ENCODE measurements at regions not wholly inside any gene's neighbourhood (a gene's known extent, or its start where the extent isn't known, plus 50 kb on each side); places are given as distances from the start of the nearest gene placed in this dataset.

GRCh38 chr12:94841904-94842610, 161.4 kb downstream of the NDUFA12 start:
- H3K4me1 Mint-ChIP-seq = peaks cover 5% of the 10 kb centered on the region
- TF ChIP-seq CTCF (IDR thresholded peaks at IDR 0.05) = no peak
- H3K27ac ChIP-seq (ENCODE audit: low read depth in 1 of 2, low read length in 2 of 2) = no peak overlapping the region
- intact Hi-C loops (cut with micrococcal nuclease) = no loop called here
- H3K9ac ChIP-seq (ENCODE audit: insufficient read depth, low read length, poor library complexity, severe bottlenecking) = no peak overlapping the region
- no peaks in the 10 kb centered on the region for H3K79me2 ChIP-seq (ENCODE audit: insufficient read depth, low read length)
- H3K27me3 Mint-ChIP-seq (ENCODE audit: low read depth in 3 of 3) = peaks cover 0 to 16% (median 4%) of the 10 kb centered on the region in 3 donors
- no peak overlapping the region for H3K4me3 Mint-ChIP-seq
- H3K27me3 ChIP-seq (ENCODE audit: control insufficient read depth in 2 of 2, insufficient read depth in 2 of 2, low read length in 2 of 2) = no peaks in the 10 kb centered on the region
- DNase-seq = no peak
- peaks cover 0 to 5% (median 3%) of the 10 kb centered on the region in 7 donors for H3K9me3 Mint-ChIP-seq
- H2AFZ ChIP-seq (ENCODE audit: insufficient read depth, low read depth, low read length, poor library complexity, severe bottlenecking) = no peak overlapping the region
- H4K20me1 ChIP-seq (ENCODE audit: insufficient read depth, low read length) = no peaks in the 10 kb centered on the region
- H3K4me3 ChIP-seq (replicated peaks in 1 of 3; ENCODE audit: low read depth in 2 of 3, low read length in 3 of 3) = no peak overlapping the region
- H3K27ac Mint-ChIP-seq = no peak overlapping the region
- no peaks in the 10 kb centered on the region for H3K36me3 Mint-ChIP-seq
- peaks cover 9% of the 10 kb centered on the region in 2 donors for H3K4me1 ChIP-seq (ENCODE audit: control insufficient read depth in 1 of 2, insufficient read depth in 2 of 2, low read length in 2 of 2)
- no peaks in the 10 kb centered on the region for H3K9me3 ChIP-seq (replicated peaks in 1 of 2; ENCODE audit: control insufficient read depth in 1 of 2, insufficient read depth in 1 of 2, low read length in 2 of 2)
- no peaks in the 10 kb centered on the region for H3K36me3 ChIP-seq (replicated peaks in 1 of 2; ENCODE audit: control insufficient read depth in 1 of 2, insufficient read depth in 2 of 2, low read length in 2 of 2)
- no peak overlapping the region for H3K4me2 ChIP-seq (replicated peaks; ENCODE audit: extremely low read depth, low read length, poor library complexity, severe bottlenecking)
- WGBS (ENCODE audit: insufficient coverage) = no CpG with 5 or more reads among the region's 5 CpGs

- Mint-ChIP-seq H3K36me3 (no peaks in the 10 kb centered on the region), H3K27ac (peak overlapping the region in 1 of 7 donors; percentile 11), H3K27me3 (ENCODE audit: low read depth in 3 of 3) (peaks cover 0 to 13% (median 2%) of the 10 kb centered on the region in 3 donors), H3K4me3 (no peak overlapping the region), H3K4me1 (peaks cover 10% of the 10 kb centered on the region), H3K9me3 (peaks cover 0 to 7% (median 3%) of the 10 kb centered on the region in 7 donors)
- Histone ChIP-seq H3K27me3 (ENCODE audit: control insufficient read depth in 2 of 2, insufficient read depth in 2 of 2, low read length in 2 of 2) (no peaks in the 10 kb centered on the region), H3K27ac (ENCODE audit: low read depth in 1 of 2, low read length in 2 of 2) (no peak overlapping the region), H3K4me3 (replicated peaks in 1 of 3; ENCODE audit: low read depth in 2 of 3, low read length in 3 of 3) (no peak overlapping the region), H3K4me2 (replicated peaks; ENCODE audit: extremely low read depth, low read length, poor library complexity, severe bottlenecking) (no peak overlapping the region), H3K4me1 (ENCODE audit: control insufficient read depth in 1 of 2, insufficient read depth in 2 of 2, low read length in 2 of 2) (peaks cover 13 to 15% of the 10 kb centered on the region in 2 donors), H3K9me3 (replicated peaks in 1 of 2; ENCODE audit: control insufficient read depth in 1 of 2, insufficient read depth in 1 of 2, low read length in 2 of 2) (no peaks in the 10 kb centered on the region), H2AFZ (ENCODE audit: insufficient read depth, low read depth, low read length, poor library complexity, severe bottlenecking) (no peak overlapping the region), H3K9ac (ENCODE audit: insufficient read depth, low read length, poor library complexity, severe bottlenecking) (no peak overlapping the region), H3K36me3 (replicated peaks in 1 of 2; ENCODE audit: control insufficient read depth in 1 of 2, insufficient read depth in 2 of 2, low read length in 2 of 2) (no peaks in the 10 kb centered on the region), H4K20me1 (ENCODE audit: insufficient read depth, low read length) (no peaks in the 10 kb centered on the region), H3K79me2 (ENCODE audit: insufficient read depth, low read length) (no peaks in the 10 kb centered on the region)
- DNase-seq = no peak
- 90% methylated on average over 2 of the region's 3 CpGs for WGBS (ENCODE audit: insufficient coverage)
- no peak for TF ChIP-seq CTCF (IDR thresholded peaks at IDR 0.05)
- intact Hi-C loops (cut with micrococcal nuclease) = no loop called here
Measured at GRCh38 chr12:94841177-94841576, 162.3 kb downstream of the NDUFA12 start.

Data from CD14-positive monocyte (primary cell).